ENCODE measurements at regions not wholly inside any gene's neighbourhood (a gene's known extent, or its start where the extent isn't known, plus 50 kb on each side); places are given as distances from the start of the nearest gene placed in this dataset.

- TF ChIP-seq EZH2 (IDR thresholded peaks at IDR 0.05; ENCODE audit: insufficient read depth, low read length) = no peak
- TF ChIP-seq, protein P1, sequence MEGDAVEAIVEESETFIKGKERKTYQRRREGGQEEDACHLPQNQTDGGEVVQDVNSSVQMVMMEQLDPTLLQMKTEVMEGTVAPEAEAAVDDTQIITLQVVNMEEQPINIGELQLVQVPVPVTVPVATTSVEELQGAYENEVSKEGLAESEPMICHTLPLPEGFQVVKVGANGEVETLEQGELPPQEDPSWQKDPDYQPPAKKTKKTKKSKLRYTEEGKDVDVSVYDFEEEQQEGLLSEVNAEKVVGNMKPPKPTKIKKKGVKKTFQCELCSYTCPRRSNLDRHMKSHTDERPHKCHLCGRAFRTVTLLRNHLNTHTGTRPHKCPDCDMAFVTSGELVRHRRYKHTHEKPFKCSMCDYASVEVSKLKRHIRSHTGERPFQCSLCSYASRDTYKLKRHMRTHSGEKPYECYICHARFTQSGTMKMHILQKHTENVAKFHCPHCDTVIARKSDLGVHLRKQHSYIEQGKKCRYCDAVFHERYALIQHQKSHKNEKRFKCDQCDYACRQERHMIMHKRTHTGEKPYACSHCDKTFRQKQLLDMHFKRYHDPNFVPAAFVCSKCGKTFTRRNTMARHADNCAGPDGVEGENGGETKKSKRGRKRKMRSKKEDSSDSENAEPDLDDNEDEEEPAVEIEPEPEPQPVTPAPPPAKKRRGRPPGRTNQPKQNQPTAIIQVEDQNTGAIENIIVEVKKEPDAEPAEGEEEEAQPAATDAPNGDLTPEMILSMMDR (IDR thresholded peaks at IDR 0.05; ENCODE audit: insufficient read depth, low read depth, low read length) = no peak
Observed at GRCh38 chr13:65454403-65454802, 1775.7 kb downstream of the PCDH9 start.

Measured in astrocyte (in vitro differentiated cells and primary cell).